Nephron (organoid): ENCODE measurements at regions not wholly inside any gene's neighbourhood (a gene's known extent, or its start where the extent isn't known, plus 50 kb on each side); places are given as distances from the start of the nearest gene placed in this dataset.
A peak's percentile ranks its signal among the peaks of the same experiment; 100 is the strongest.

Source experiments
- H3K27ac Mint-ChIP-seq, 3 experiments: 2 replicates each; pipeline ENCODE4 v1.8.0; 2020; ENCODE audit warnings: mixed read lengths in 3 of 3, mild to moderate bottlenecking in 2 of 3, moderate library complexity in 1 of 3
- H3K27me3 Mint-ChIP-seq: 2 replicates; pipeline ENCODE4 v1.8.0; 2021; ENCODE audit warnings: low read depth, mild to moderate bottlenecking, moderate library complexity, mixed read lengths
- H3K36me3 Mint-ChIP-seq: 2 replicates; pipeline ENCODE4 v1.8.0; 2020; ENCODE audit warnings: low read depth, mixed read lengths
- H3K4me1 Mint-ChIP-seq: 2 replicates; pipeline ENCODE4 v1.8.0; 2020; ENCODE audit warnings: mixed read lengths
- H3K4me3 Mint-ChIP-seq, 3 experiments: 2 replicates each; pipeline ENCODE4 v1.8.0; 2020; ENCODE audit warnings: mild to moderate bottlenecking in 3 of 3, mixed read lengths in 3 of 3, moderate library complexity in 2 of 3
- H3K9me3 Mint-ChIP-seq: 2 replicates; pipeline ENCODE4 v1.8.0; 2020; ENCODE audit warnings: mixed read lengths
- CTCF ChIP-seq, 3 experiments: fragments of 200-600 bp; sonication (generic); IDR thresholded peaks; one replicate each; pipeline ENCODE4 v1.5.0; 2021; ENCODE audit warnings: antibody characterized with exemption in 3 of 3; ENCODE audit not compliant: unreplicated experiment in 3 of 3

- TF ChIP-seq CTCF (IDR thresholded peaks at IDR 0.05; ENCODE audit: unreplicated experiment in 3 of 3) = no peak
- Mint-ChIP-seq H3K9me3 (no peaks in the 10 kb centered on the region), H3K4me1 (peaks cover 41% of the 10 kb centered on the region), H3K4me3 (no peak overlapping the region), H3K27me3 (peaks cover 38% of the 10 kb centered on the region), H3K36me3 (no peaks in the 10 kb centered on the region), H3K27ac (no peak overlapping the region)
Observed at GRCh38 chr6:41426438-41426851, 91.0 kb downstream of the NCR2 start.

- Mint-ChIP-seq H3K9me3 (no peaks in the 10 kb centered on the region), H3K27me3 (peaks cover 38% of the 10 kb centered on the region), H3K36me3 (no peaks in the 10 kb centered on the region), H3K4me3 (no peak overlapping the region), H3K27ac (no peak overlapping the region), H3K4me1 (peaks cover 35% of the 10 kb centered on the region)
- TF ChIP-seq CTCF (IDR thresholded peaks at IDR 0.05; ENCODE audit: unreplicated experiment in 3 of 3) = no peak
Observed at GRCh38 chr6:41426888-41427641, 91.7 kb downstream of the NCR2 start.

- H3K27ac Mint-ChIP-seq = no peak overlapping the region
- TF ChIP-seq CTCF (IDR thresholded peaks at IDR 0.05; ENCODE audit: unreplicated experiment in 3 of 3) = no peak
- H3K4me1 Mint-ChIP-seq = peaks cover 28% of the 10 kb centered on the region
- peak overlapping the region in 2 of 3 experiments; percentile 40 to 51 for H3K4me3 Mint-ChIP-seq
- no peaks in the 10 kb centered on the region for H3K36me3 Mint-ChIP-seq
- H3K27me3 Mint-ChIP-seq = peaks cover 38% of the 10 kb centered on the region
- no peaks in the 10 kb centered on the region for H3K9me3 Mint-ChIP-seq
Observed at GRCh38 chr6:41427642-41428335, 92.4 kb downstream of the NCR2 start.

GRCh38 chr6:41428336-41428995 lies 93.1 kb downstream of the NCR2 start:
- H3K4me1 Mint-ChIP-seq = peaks cover 27% of the 10 kb centered on the region
- H3K36me3 Mint-ChIP-seq = no peaks in the 10 kb centered on the region
- TF ChIP-seq CTCF (IDR thresholded peaks at IDR 0.05; ENCODE audit: unreplicated experiment in 3 of 3) = no peak
- H3K27me3 Mint-ChIP-seq = peaks cover 37% of the 10 kb centered on the region
- peak overlapping the region; percentile 25 to 81 (median 78) for H3K27ac Mint-ChIP-seq
- H3K9me3 Mint-ChIP-seq = no peaks in the 10 kb centered on the region
- peak overlapping the region; percentile 67 to 77 (median 75) for H3K4me3 Mint-ChIP-seq

- Mint-ChIP-seq H3K4me3 (peak overlapping the region; percentile 67 to 77 (median 75)), H3K27ac (peak overlapping the region; percentile 25 to 81 (median 78)), H3K9me3 (no peaks in the 10 kb centered on the region), H3K4me1 (peaks cover 27% of the 10 kb centered on the region), H3K36me3 (no peaks in the 10 kb centered on the region), H3K27me3 (peaks cover 39% of the 10 kb centered on the region)
- TF ChIP-seq CTCF (IDR thresholded peaks at IDR 0.05; ENCODE audit: unreplicated experiment in 3 of 3) = no peak
Observed at GRCh38 chr6:41428996-41429421, 93.6 kb downstream of the NCR2 start.
